ENCODE measurements at regions not wholly inside any gene's neighbourhood (a gene's known extent, or its start where the extent isn't known, plus 50 kb on each side); places are given as distances from the start of the nearest gene placed in this dataset.

DNA sequence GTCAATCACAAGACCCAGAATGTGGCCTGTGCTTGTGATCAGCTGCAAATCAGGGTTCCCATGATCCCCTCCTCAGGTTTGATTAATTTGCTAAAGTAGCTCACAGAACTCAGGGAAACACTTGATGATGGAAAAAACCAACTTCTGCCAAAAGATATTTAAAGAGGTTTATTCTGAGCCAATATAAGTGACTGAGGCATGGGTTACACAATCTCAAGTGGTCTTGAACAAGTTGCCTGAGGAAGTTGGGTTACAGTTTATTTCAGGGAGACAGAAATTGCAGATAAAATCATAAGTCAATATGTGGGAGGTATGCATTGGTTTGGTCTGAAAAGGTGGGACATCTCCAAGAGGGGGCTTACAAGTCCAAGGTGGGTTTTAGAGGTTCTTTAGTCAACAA lies 243.1 kb downstream of the S1PR1 start:
- in situ Hi-C loops (cut with MboI; ENCODE audit: low pct_ligation_motif_present in 1 of 4, low pct_unique_long_range_greater_than_20kb in 1 of 4, low sequenced_read_pairs in 3 of 4) (no loop called here), intact Hi-C loops (cut with DNase I; ENCODE audit: low total_unique reads) (no loop called here)
- Histone ChIP-seq H3K4me3 (no peak overlapping the region), H3K9me3 (no peaks in the 10 kb centered on the region), H3K27ac (no peak overlapping the region), H3K27me3 (no peaks in the 10 kb centered on the region), H3K36me3 (no peaks in the 10 kb centered on the region), H3K4me1 (no peaks in the 10 kb centered on the region)
- TF ChIP-seq, protein P1, sequence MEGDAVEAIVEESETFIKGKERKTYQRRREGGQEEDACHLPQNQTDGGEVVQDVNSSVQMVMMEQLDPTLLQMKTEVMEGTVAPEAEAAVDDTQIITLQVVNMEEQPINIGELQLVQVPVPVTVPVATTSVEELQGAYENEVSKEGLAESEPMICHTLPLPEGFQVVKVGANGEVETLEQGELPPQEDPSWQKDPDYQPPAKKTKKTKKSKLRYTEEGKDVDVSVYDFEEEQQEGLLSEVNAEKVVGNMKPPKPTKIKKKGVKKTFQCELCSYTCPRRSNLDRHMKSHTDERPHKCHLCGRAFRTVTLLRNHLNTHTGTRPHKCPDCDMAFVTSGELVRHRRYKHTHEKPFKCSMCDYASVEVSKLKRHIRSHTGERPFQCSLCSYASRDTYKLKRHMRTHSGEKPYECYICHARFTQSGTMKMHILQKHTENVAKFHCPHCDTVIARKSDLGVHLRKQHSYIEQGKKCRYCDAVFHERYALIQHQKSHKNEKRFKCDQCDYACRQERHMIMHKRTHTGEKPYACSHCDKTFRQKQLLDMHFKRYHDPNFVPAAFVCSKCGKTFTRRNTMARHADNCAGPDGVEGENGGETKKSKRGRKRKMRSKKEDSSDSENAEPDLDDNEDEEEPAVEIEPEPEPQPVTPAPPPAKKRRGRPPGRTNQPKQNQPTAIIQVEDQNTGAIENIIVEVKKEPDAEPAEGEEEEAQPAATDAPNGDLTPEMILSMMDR (IDR thresholded peaks at IDR 0.05) = no peak
- TF ChIP-seq POLR2AphosphoS5 (IDR thresholded peaks at IDR 0.05) (no peak), POLR2A (IDR thresholded peaks at IDR 0.05) (no peak), EP300 (IDR thresholded peaks at IDR 0.05; ENCODE audit: low read depth) (no peak)
- DNase-seq = no peak

- H3K9me3 ChIP-seq = no peaks in the 10 kb centered on the region
- no peak overlapping the region for H3K27ac ChIP-seq
- WGBS, 2 donors (ENCODE audit: low coverage in 1 of 2) = 80 to 82% methylated on average over 2 to 4 of the region's 4 CpGs
- H3K4me3 ChIP-seq = no peak overlapping the region
- intact Hi-C loops (cut with DNase I; ENCODE audit: low total_unique reads) (no loop called here), in situ Hi-C loops (cut with MboI; ENCODE audit: low pct_ligation_motif_present in 1 of 4, low pct_unique_long_range_greater_than_20kb in 1 of 4, low sequenced_read_pairs in 3 of 4) (no loop called here)
- no peaks in the 10 kb centered on the region for H3K27me3 ChIP-seq
- no peaks in the 10 kb centered on the region for H3K36me3 ChIP-seq
- no peak for DNase-seq
- TF ChIP-seq, protein P1 (IDR thresholded peaks at IDR 0.05) = no peak
- no peak for TF ChIP-seq EP300 (IDR thresholded peaks at IDR 0.05; ENCODE audit: low read depth)
- no peak for TF ChIP-seq POLR2AphosphoS5 (IDR thresholded peaks at IDR 0.05)
- no peak for TF ChIP-seq POLR2A (IDR thresholded peaks at IDR 0.05)
- no peaks in the 10 kb centered on the region for H3K4me1 ChIP-seq
Measured at GRCh38 chr1:101482306-101482705, 245.5 kb downstream of the S1PR1 start.

GRCh38 chr1:101483982-101484688 lies 247.3 kb downstream of the S1PR1 start:
- WGBS, 2 donors (ENCODE audit: low coverage in 1 of 2) = 49 to 52% methylated on average over 5 of the region's 5 CpGs
- Histone ChIP-seq H3K27me3 (no peaks in the 10 kb centered on the region), H3K4me3 (no peak overlapping the region), H3K36me3 (no peaks in the 10 kb centered on the region), H3K9me3 (no peaks in the 10 kb centered on the region), H3K27ac (no peak overlapping the region), H3K4me1 (no peaks in the 10 kb centered on the region)
- in situ Hi-C loops (cut with MboI; ENCODE audit: low pct_ligation_motif_present in 1 of 4, low pct_unique_long_range_greater_than_20kb in 1 of 4, low sequenced_read_pairs in 3 of 4) = no loop called here
- TF ChIP-seq POLR2A (IDR thresholded peaks at IDR 0.05) (no peak), POLR2AphosphoS5 (IDR thresholded peaks at IDR 0.05) (no peak), EP300 (IDR thresholded peaks at IDR 0.05; ENCODE audit: low read depth) (no peak)
- TF ChIP-seq, protein P1 (IDR thresholded peaks at IDR 0.05) = no peak
- no peak for DNase-seq
- intact Hi-C loops (cut with DNase I; ENCODE audit: low total_unique reads) = no loop called here

DNA sequence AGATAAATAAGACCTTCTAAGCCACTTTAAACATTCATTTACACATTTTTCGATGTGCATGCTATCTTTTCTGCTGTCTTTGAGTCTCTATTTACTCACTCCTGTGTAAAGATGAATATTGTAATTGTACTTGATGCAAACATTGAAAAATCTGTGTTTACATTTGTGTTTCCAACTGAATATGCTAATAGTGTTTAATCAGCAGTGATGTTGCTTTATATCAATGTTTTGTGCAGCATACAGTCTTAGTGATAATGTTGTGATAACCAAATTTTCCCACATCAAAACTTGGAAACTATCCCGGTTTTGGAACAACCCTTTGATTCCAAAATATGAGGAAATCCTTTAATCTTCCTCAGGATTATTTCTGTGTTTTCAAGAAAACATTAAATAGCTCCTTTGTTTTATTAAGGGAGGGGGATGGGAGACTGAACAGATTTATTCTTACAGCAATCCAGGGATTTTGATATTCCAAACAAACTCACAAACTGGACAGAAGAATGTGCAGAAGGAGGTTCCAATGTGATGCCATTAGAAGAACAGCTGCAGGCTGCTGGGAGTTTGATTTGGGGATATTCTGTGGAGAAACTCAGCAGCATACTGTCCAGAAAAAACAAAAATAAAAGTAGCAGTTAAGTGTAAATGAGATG lies 248.0 kb downstream of the S1PR1 start:
- intact Hi-C loops (cut with DNase I; ENCODE audit: low total_unique reads) (no loop called here), in situ Hi-C loops (cut with MboI; ENCODE audit: low pct_ligation_motif_present in 1 of 4, low pct_unique_long_range_greater_than_20kb in 1 of 4, low sequenced_read_pairs in 3 of 4) (no loop called here)
- DNase-seq = no peak
- WGBS, 2 donors (ENCODE audit: low coverage in 1 of 2) = 8 to 20% methylated on average over 2 of the region's 2 CpGs
- no peaks in the 10 kb centered on the region for H3K4me1 ChIP-seq
- no peak for TF ChIP-seq EP300 (IDR thresholded peaks at IDR 0.05; ENCODE audit: low read depth)
- no peak for TF ChIP-seq POLR2A (IDR thresholded peaks at IDR 0.05)
- no peak for TF ChIP-seq POLR2AphosphoS5 (IDR thresholded peaks at IDR 0.05)
- TF ChIP-seq, protein P1 (IDR thresholded peaks at IDR 0.05) = no peak
- H3K9me3 ChIP-seq = no peaks in the 10 kb centered on the region
- no peaks in the 10 kb centered on the region for H3K27me3 ChIP-seq
- H3K4me3 ChIP-seq = no peak overlapping the region
- no peak overlapping the region for H3K27ac ChIP-seq
- no peaks in the 10 kb centered on the region for H3K36me3 ChIP-seq
